ENCODE measurements at regions not wholly inside any gene's neighbourhood (a gene's known extent, or its start where the extent isn't known, plus 50 kb on each side); places are given as distances from the start of the nearest gene placed in this dataset.

GRCh38 chr1:232891656-232892317 is 58.6 kb upstream of the NTPCR start:
- no peak for DNase-seq (ENCODE audit: low read depth in 2 of 2)

GRCh38 chr1:232893481-232894313 is 56.7 kb upstream of the NTPCR start:
- no peak for DNase-seq (ENCODE audit: low read depth in 2 of 2)

GRCh38 chr1:232894436-232894835 is 56.0 kb upstream of the NTPCR start:
- DNase-seq (ENCODE audit: low read depth in 2 of 2): no peak

- DNase-seq (ENCODE audit: low read depth in 2 of 2): no peak
Measured at GRCh38 chr1:232897949-232898465, 52.4 kb upstream of the NTPCR start.

GRCh38 chr1:232899268-232899667 is 51.1 kb upstream of the NTPCR start:
- no peak for DNase-seq (ENCODE audit: low read depth in 2 of 2)

- DNase-seq (ENCODE audit: low read depth in 2 of 2): no peak
Measured at GRCh38 chr1:232899839-232900238, 50.6 kb upstream of the NTPCR start.

All from lung microvascular endothelial cell (primary cell).